ENCODE measurements at regions not wholly inside any gene's neighbourhood (a gene's known extent, or its start where the extent isn't known, plus 50 kb on each side); places are given as distances from the start of the nearest gene placed in this dataset.
"Not testable (repeated sequence)": the region's sequence is repeated elsewhere in the genome, so short reads cannot be mapped to it uniquely, and the experiment has no call there.

- DNase-seq: no peak
Measured at GRCh38 chr5:12193536-12193935, 289.3 kb upstream of the CTNND2 start.

GRCh38 chr5:12183003-12183402 is 278.8 kb upstream of the CTNND2 start:
- DNase-seq: no peak

GRCh38 chr5:12177851-12178250 is 273.6 kb upstream of the CTNND2 start:
- DNase-seq: no peak

- DNase-seq: no peak
Measured at GRCh38 chr5:12177225-12177624, 273.0 kb upstream of the CTNND2 start.

- DNase-seq: no peak
Measured at GRCh38 chr5:12175914-12176585, 271.8 kb upstream of the CTNND2 start.

GRCh38 chr5:12174734-12175133 is 270.5 kb upstream of the CTNND2 start:
- no peak for DNase-seq

- no peak for DNase-seq
Measured at GRCh38 chr5:12169536-12169935, 265.3 kb upstream of the CTNND2 start.

GRCh38 chr5:12162863-12163262 is 258.6 kb upstream of the CTNND2 start:
- DNase-seq: no peak

- no peak for DNase-seq
Measured at GRCh38 chr5:12147513-12147912, 243.3 kb upstream of the CTNND2 start.

- DNase-seq: no peak
Measured at GRCh38 chr5:12141496-12141895, 237.2 kb upstream of the CTNND2 start.

- no peak for DNase-seq
Measured at GRCh38 chr5:12133520-12133919, 229.3 kb upstream of the CTNND2 start.

- not testable (repeated sequence) for DNase-seq
Measured at GRCh38 chr5:12131020-12131419, 226.8 kb upstream of the CTNND2 start.

GRCh38 chr5:12125895-12126294 is 221.6 kb upstream of the CTNND2 start:
- DNase-seq: no peak

GRCh38 chr5:12119657-12120056 is 215.4 kb upstream of the CTNND2 start:
- DNase-seq: no peak

- no peak for DNase-seq
Measured at GRCh38 chr5:12114075-12114474, 209.8 kb upstream of the CTNND2 start.

GRCh38 chr5:12113062-12113461 is 208.8 kb upstream of the CTNND2 start:
- no peak for DNase-seq

GRCh38 chr5:12111261-12111660 is 207.0 kb upstream of the CTNND2 start:
- DNase-seq: no peak

- no peak for DNase-seq
Measured at GRCh38 chr5:12110629-12111028, 206.4 kb upstream of the CTNND2 start.

GRCh38 chr5:12109075-12109688 is 204.9 kb upstream of the CTNND2 start:
- DNase-seq: no peak

- no peak for DNase-seq
Measured at GRCh38 chr5:12102151-12102550, 197.9 kb upstream of the CTNND2 start.

- no peak for DNase-seq
Measured at GRCh38 chr5:12100542-12100941, 196.3 kb upstream of the CTNND2 start.

- no peak for DNase-seq
Measured at GRCh38 chr5:12099296-12099695, 195.1 kb upstream of the CTNND2 start.

GRCh38 chr5:12095808-12096281 is 191.6 kb upstream of the CTNND2 start:
- DNase-seq: no peak

- no peak for DNase-seq
Measured at GRCh38 chr5:12093586-12093985, 189.3 kb upstream of the CTNND2 start.

GRCh38 chr5:12080761-12081160 is 176.5 kb upstream of the CTNND2 start:
- DNase-seq: no peak

All from NCI-H69 (cell line).